ENCODE measurements at regions not wholly inside any gene's neighbourhood (a gene's known extent, or its start where the extent isn't known, plus 50 kb on each side); places are given as distances from the start of the nearest gene placed in this dataset.
"Not testable (repeated sequence)": the region's sequence is repeated elsewhere in the genome, so short reads cannot be mapped to it uniquely, and the experiment has no call there.

GRCh38 chr18:78796693-78797455 is 182.7 kb upstream of the SALL3 start:
- Mint-ChIP-seq H3K4me3 (no peak overlapping the region), H3K9me3 (no peaks in the 10 kb centered on the region), H3K27me3 (ENCODE audit: low read depth) (no peaks in the 10 kb centered on the region), H3K27ac (no peak overlapping the region), H3K36me3 (ENCODE audit: insufficient read depth in 2 of 2) (no peaks in the 10 kb centered on the region), H3K4me1 (ENCODE audit: low read depth) (no peaks in the 10 kb centered on the region)
- ATAC-seq (replicated peaks in 1 of 2) (no peak), DNase-seq (no peak)

DNA sequence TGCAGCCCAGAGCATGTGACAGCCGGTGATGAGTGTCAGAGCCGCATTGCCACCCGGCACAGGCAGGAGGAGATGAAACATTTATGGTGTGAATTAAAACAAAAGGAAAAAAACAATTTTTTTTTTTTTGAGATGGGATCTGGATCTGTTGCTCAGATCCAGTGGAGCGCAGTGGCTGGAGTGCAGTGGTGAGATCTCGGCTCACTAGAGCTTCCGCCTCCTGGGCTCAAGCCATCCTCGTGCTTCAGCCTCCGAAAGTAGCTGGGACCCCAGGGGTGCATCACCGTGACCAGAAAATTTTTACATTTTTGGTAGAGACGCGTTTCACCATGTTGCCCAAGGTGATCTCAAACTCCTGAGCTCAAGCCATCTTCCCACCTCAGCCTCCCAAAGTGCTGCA is 182.1 kb upstream of the SALL3 start:
- Mint-ChIP-seq H3K4me3 (no peak overlapping the region), H3K4me1 (ENCODE audit: low read depth) (no peaks in the 10 kb centered on the region), H3K36me3 (ENCODE audit: insufficient read depth in 2 of 2) (no peaks in the 10 kb centered on the region), H3K9me3 (no peaks in the 10 kb centered on the region), H3K27ac (no peak overlapping the region), H3K27me3 (ENCODE audit: low read depth) (no peaks in the 10 kb centered on the region)
- DNase-seq: no peak
- ATAC-seq (replicated peaks in 1 of 2): no peak

GRCh38 chr18:78798402-78799175 is 181.0 kb upstream of the SALL3 start:
- no peak for ATAC-seq (replicated peaks in 1 of 2)
- no peaks in the 10 kb centered on the region for H3K4me1 Mint-ChIP-seq (ENCODE audit: low read depth)
- no peaks in the 10 kb centered on the region for H3K9me3 Mint-ChIP-seq
- no peak overlapping the region for H3K27ac Mint-ChIP-seq
- no peak for DNase-seq
- H3K27me3 Mint-ChIP-seq (ENCODE audit: low read depth): no peaks in the 10 kb centered on the region
- no peak overlapping the region for H3K4me3 Mint-ChIP-seq
- H3K36me3 Mint-ChIP-seq (ENCODE audit: insufficient read depth in 2 of 2): no peaks in the 10 kb centered on the region

- H3K36me3 Mint-ChIP-seq (ENCODE audit: insufficient read depth in 2 of 2): no peaks in the 10 kb centered on the region
- H3K27ac Mint-ChIP-seq: no peak overlapping the region
- ATAC-seq (replicated peaks in 1 of 2) (no peak), DNase-seq (no peak)
- H3K4me1 Mint-ChIP-seq (ENCODE audit: low read depth): no peaks in the 10 kb centered on the region
- no peaks in the 10 kb centered on the region for H3K9me3 Mint-ChIP-seq
- H3K27me3 Mint-ChIP-seq (ENCODE audit: low read depth): no peaks in the 10 kb centered on the region
- H3K4me3 Mint-ChIP-seq: no peak overlapping the region
These were observed 180.1 kb upstream of the SALL3 start for GRCh38 chr18:78799382-78800089.

- DNase-seq; ATAC-seq (replicated peaks in 1 of 2); H3K4me3 Mint-ChIP-seq; H3K27ac Mint-ChIP-seq; H3K4me1 Mint-ChIP-seq (ENCODE audit: low read depth); H3K27me3 Mint-ChIP-seq (ENCODE audit: low read depth); H3K36me3 Mint-ChIP-seq (ENCODE audit: insufficient read depth in 2 of 2); H3K9me3 Mint-ChIP-seq: not testable (repeated sequence)
These were observed 179.3 kb upstream of the SALL3 start for GRCh38 chr18:78800102-78800851.

GRCh38 chr18:78801011-78801410 is 178.6 kb upstream of the SALL3 start:
- H3K4me3 Mint-ChIP-seq: no peak overlapping the region
- no peaks in the 10 kb centered on the region for H3K4me1 Mint-ChIP-seq (ENCODE audit: low read depth)
- DNase-seq: no peak
- no peak overlapping the region for H3K27ac Mint-ChIP-seq
- ATAC-seq (replicated peaks in 1 of 2): no peak
- no peaks in the 10 kb centered on the region for H3K27me3 Mint-ChIP-seq (ENCODE audit: low read depth)
- H3K9me3 Mint-ChIP-seq: no peaks in the 10 kb centered on the region
- no peaks in the 10 kb centered on the region for H3K36me3 Mint-ChIP-seq (ENCODE audit: insufficient read depth in 2 of 2)

DNA sequence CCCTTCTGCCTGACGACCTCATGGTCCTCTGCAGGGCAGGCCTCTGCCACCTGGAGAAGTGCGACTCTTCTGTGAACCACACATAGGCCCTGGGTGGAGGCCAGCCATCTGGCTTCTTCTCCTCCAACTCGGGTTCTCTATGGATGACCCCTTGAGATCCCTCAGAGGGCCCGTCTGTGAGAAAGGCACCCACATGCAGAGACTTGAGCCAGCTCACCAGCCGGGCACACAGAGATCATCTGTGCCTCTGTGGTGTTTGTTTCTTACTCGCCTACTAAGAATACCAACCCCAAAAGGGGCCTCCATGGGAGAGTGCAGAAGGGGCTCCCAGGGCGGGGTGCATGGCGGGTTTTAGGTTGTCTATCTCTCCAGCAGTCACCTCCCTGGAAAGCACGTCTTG is 176.5 kb upstream of the SALL3 start:
- no peak for ATAC-seq (replicated peaks in 1 of 2)

DNA sequence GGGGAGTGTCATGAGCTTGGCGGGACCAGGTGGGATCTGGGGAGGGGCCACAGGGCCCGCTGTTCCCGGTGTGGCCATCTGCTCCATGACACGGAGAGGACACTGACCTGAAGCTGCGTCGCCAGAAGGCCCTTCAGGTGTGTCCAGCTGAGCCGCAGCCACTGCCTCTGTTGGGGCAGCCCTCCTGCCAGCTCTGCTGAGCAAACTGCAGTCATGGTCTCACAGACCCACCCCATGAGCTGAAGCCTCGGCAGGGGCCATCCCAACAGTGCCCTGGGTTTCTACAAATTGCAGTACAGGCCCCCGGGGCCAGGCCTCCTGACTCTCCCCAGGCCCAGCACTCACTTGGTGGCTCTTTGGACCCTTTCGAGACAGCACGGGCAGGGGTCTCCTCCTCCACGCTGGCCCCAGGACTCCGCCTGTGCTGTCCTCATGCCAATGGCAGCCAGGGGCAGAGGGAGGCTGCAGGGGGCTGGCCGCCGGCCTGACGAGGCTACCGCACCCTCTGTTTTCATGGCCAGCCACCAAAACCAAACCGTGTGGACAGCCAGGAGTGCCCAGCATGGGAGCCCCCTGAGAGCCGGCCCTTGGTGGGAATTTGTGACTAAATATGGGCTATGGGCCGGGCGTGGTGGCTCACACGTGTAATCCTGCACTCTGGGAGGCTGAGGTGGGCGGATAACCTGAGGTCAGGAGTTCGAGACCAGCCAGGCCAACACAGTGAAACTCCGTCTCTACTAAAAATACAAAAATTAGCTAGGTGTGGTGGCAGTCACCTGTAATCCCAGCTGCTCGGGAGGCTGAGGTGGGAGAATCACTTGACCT is 175.2 kb upstream of the SALL3 start:
- Mint-ChIP-seq H3K9me3 (no peaks in the 10 kb centered on the region), H3K27ac (no peak overlapping the region), H3K4me3 (no peak overlapping the region), H3K27me3 (ENCODE audit: low read depth) (no peaks in the 10 kb centered on the region), H3K36me3 (ENCODE audit: insufficient read depth in 2 of 2) (no peaks in the 10 kb centered on the region), H3K4me1 (ENCODE audit: low read depth) (no peaks in the 10 kb centered on the region)
- DNase-seq: no peak
- ATAC-seq (replicated peaks in 1 of 2): no peak

More for the DNA sequence above, 176.5 kb upstream of the SALL3 start:
- Mint-ChIP-seq H3K27ac (no peak overlapping the region), H3K9me3 (no peaks in the 10 kb centered on the region), H3K4me1 (ENCODE audit: low read depth) (no peaks in the 10 kb centered on the region), H3K36me3 (ENCODE audit: insufficient read depth in 2 of 2) (no peaks in the 10 kb centered on the region), H3K27me3 (ENCODE audit: low read depth) (no peaks in the 10 kb centered on the region), H3K4me3 (no peak overlapping the region)
- no peak for DNase-seq

DNA sequence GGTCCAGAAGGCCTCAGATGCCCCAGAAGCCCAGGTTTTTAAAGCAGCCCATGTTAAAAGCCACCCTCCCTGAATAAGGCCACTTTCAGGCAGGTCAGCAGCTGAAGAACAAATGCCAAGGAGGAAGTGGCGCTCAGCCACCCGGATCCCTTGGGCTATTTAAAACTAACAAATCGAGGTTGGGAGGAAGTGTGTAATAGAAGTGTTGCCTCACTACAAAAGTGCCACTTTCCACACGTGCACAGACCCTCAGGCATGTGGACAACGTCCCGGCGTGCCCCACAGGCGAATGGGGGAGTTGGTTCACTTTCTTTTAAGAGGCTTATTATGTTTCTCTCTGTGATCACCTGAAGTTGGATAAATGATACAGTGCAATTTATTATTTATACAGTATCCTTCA is 173.8 kb upstream of the SALL3 start:
- Mint-ChIP-seq H3K4me1 (ENCODE audit: low read depth) (no peaks in the 10 kb centered on the region), H3K27ac (no peak overlapping the region), H3K4me3 (no peak overlapping the region), H3K36me3 (ENCODE audit: insufficient read depth in 2 of 2) (no peaks in the 10 kb centered on the region), H3K27me3 (ENCODE audit: low read depth) (no peaks in the 10 kb centered on the region), H3K9me3 (peaks cover 3 to 6% of the 10 kb centered on the region in 2 donors)
- DNase-seq (no peak), ATAC-seq (replicated peaks in 1 of 2) (no peak)

DNA sequence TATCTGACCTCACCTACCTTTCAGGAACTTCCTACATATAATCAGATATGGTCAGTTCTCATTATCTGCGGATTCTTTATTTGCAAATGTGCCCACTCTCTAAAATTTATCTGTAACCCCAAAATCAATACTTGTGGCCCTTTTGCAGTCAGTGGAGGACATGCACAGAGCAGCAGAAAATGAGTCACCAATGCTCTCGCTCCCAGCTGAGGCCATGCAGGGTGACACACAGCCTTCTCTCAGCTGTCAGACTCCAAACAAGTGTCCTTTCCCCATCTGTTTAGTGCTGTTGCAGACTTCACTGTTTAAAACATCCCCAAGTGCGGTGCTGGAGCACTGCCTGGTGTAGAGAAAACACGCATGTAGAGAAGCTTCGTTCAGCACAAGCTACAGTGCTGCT is 171.9 kb upstream of the SALL3 start:
- Mint-ChIP-seq H3K4me1 (ENCODE audit: low read depth) (no peaks in the 10 kb centered on the region), H3K27me3 (ENCODE audit: low read depth) (no peaks in the 10 kb centered on the region), H3K4me3 (no peak overlapping the region), H3K9me3 (peaks cover 3 to 6% of the 10 kb centered on the region in 2 donors), H3K27ac (no peak overlapping the region), H3K36me3 (ENCODE audit: insufficient read depth in 2 of 2) (no peaks in the 10 kb centered on the region)
- ATAC-seq (replicated peaks in 1 of 2) (no peak), DNase-seq (no peak)

DNA sequence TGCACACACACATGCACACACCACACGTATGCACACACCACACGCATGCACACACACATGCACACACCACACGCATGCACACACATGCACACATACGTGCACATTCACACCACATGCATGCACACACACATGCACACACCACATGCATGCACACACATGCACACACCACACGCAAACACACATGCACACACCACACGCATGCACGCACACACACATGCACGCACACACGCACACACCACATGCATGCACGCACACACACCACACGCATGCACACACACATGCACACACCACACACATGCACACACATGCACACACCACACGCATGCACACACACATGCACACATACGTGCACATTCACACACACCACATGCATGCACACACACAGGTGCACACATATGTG is 169.8 kb upstream of the SALL3 start:
- no peaks in the 10 kb centered on the region for H3K4me1 Mint-ChIP-seq (ENCODE audit: low read depth)
- H3K9me3 Mint-ChIP-seq: peaks cover 3 to 6% of the 10 kb centered on the region in 2 donors
- peaks cover under 1% of the 10 kb centered on the region for H3K27me3 Mint-ChIP-seq (ENCODE audit: low read depth)
- DNase-seq (no peak), ATAC-seq (replicated peaks in 1 of 2) (no peak)
- H3K27ac Mint-ChIP-seq: no peak overlapping the region
- no peaks in the 10 kb centered on the region for H3K36me3 Mint-ChIP-seq (ENCODE audit: insufficient read depth in 2 of 2)
- no peak overlapping the region for H3K4me3 Mint-ChIP-seq

DNA sequence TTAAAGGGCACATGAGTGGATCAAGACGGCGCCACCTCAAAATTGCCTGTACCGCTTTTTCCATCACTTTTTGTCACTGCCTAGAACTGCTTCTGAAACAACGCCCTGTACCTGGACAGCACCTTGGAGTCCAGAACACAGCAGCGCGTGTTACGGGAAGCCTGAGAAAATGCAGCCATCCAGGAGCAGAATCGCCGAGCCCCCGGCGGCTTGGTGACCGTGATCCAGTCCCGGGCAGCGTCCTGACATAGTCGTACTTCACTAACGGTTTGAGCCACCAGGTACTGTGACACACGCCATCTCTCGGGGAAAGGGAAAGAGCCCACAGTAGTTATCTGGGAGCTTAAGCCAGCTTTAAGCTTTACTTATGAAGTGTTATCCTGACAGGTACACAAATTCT is 168.9 kb upstream of the SALL3 start:
- H3K36me3 Mint-ChIP-seq (ENCODE audit: insufficient read depth in 2 of 2): no peaks in the 10 kb centered on the region
- H3K4me1 Mint-ChIP-seq (ENCODE audit: low read depth): no peaks in the 10 kb centered on the region
- H3K9me3 Mint-ChIP-seq: peaks cover 3 to 6% of the 10 kb centered on the region in 2 donors
- H3K4me3 Mint-ChIP-seq: no peak overlapping the region
- ATAC-seq (replicated peaks in 1 of 2) (no peak), DNase-seq (no peak)
- no peak overlapping the region for H3K27ac Mint-ChIP-seq
- peaks cover 8% of the 10 kb centered on the region for H3K27me3 Mint-ChIP-seq (ENCODE audit: low read depth)

Measured in activated T-cell treated with anti-CD3 and anti-CD28 coated beads, Interleukin-2, amount 50 U/mL, for 72 hours (primary cell).